ENCODE measurements at regions not wholly inside any gene's neighbourhood (a gene's known extent, or its start where the extent isn't known, plus 50 kb on each side); places are given as distances from the start of the nearest gene placed in this dataset.

DNA sequence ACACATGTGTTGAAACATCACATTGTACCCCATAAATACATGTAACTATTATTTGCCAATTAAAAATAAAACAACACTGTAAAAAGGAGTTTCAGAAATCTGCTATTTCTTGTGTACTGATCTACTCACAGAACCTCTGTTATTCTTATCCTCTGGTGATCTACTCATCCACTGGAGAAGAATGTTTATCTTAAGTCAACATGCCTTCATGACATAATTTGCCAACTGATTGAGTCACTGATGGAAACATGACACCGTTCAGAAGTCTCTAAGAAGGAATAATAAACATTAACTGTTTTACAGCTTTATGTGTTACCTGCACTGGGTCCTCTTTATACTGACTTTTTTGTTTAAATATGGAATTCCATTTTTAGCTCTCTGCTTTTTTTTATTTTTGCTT is 555.2 kb downstream of the DCDC2C start:
- TF ChIP-seq EZH2 (IDR thresholded peaks at IDR 0.05; ENCODE audit: insufficient read depth, poor library complexity, severe bottlenecking) (no peak), EZH2phosphoT487 (IDR thresholded peaks at IDR 0.05; ENCODE audit: insufficient read depth, low read depth) (no peak)
- Histone ChIP-seq H2AFZ (no peak overlapping the region), H3K9ac (no peak overlapping the region), H3K79me2 (ENCODE audit: insufficient read depth) (no peaks in the 10 kb centered on the region), H3K36me3 (ENCODE audit: low read depth) (no peaks in the 10 kb centered on the region), H3K9me2 (ENCODE audit: insufficient read depth) (no peaks in the 10 kb centered on the region), H3F3A (ENCODE audit: insufficient read depth) (no peaks in the 10 kb centered on the region), H3K27ac (no peak overlapping the region), H3K4me1 (ENCODE audit: insufficient read depth) (no peaks in the 10 kb centered on the region), H3K9me3 (ENCODE audit: low read depth) (no peaks in the 10 kb centered on the region), H3K27me3 (replicated peaks; ENCODE audit: insufficient read depth) (no peaks in the 10 kb centered on the region), H4K20me1 (ENCODE audit: insufficient read depth) (no peaks in the 10 kb centered on the region), H3K4me3 (no peak overlapping the region), H3K4me2 (ENCODE audit: unreplicated experiment) (no peak overlapping the region)
- DNase-seq = no peak
- 2 to 4% methylated on average over 1 of the region's 1 CpG for WGBS, 2 experiments (ENCODE audit: low coverage in 1 of 2, low lambda C conversion rate in 2 of 2, missing lambda C conversion rate in 2 of 2)
- in situ Hi-C loops (cut with MboI) = no loop called here

DNA sequence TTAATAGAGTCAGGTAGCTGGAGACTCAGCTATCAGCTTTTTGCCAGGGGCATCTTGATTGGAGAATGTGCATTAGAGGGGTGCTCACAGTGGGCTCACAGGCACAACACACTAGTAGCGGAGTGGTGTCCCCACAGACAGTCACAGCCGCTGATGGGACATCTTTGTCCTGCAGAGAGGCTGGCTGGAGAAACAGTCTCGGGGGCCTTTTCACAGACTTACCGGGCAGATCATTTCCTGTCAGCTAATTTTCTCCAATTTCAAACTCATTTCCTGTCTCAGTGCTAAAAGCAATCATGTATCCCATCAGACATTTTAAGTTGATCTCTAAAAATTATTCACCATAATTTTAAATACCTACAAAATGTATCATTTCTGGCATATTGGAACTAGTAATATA is 562.6 kb downstream of the DCDC2C start:
- no peak for TF ChIP-seq EZH2 (IDR thresholded peaks at IDR 0.05; ENCODE audit: insufficient read depth, poor library complexity, severe bottlenecking)
- TF ChIP-seq EZH2phosphoT487 (IDR thresholded peaks at IDR 0.05; ENCODE audit: insufficient read depth, low read depth) = no peak
- no peak overlapping the region for H3K4me3 ChIP-seq
- WGBS, 2 experiments (ENCODE audit: low coverage in 1 of 2, low lambda C conversion rate in 2 of 2, missing lambda C conversion rate in 2 of 2) = 16 to 18% methylated on average over 4 of the region's 4 CpGs
- H3K9me3 ChIP-seq (ENCODE audit: low read depth) = no peaks in the 10 kb centered on the region
- no peaks in the 10 kb centered on the region for H3K9me2 ChIP-seq (ENCODE audit: insufficient read depth)
- H3K79me2 ChIP-seq (ENCODE audit: insufficient read depth) = no peaks in the 10 kb centered on the region
- H3K36me3 ChIP-seq (ENCODE audit: low read depth) = no peaks in the 10 kb centered on the region
- no peaks in the 10 kb centered on the region for H3K4me1 ChIP-seq (ENCODE audit: insufficient read depth)
- DNase-seq = no peak
- in situ Hi-C loops (cut with MboI) = no loop called here
- no peak overlapping the region for H3K9ac ChIP-seq
- no peaks in the 10 kb centered on the region for H3K27me3 ChIP-seq (replicated peaks; ENCODE audit: insufficient read depth)
- H3K27ac ChIP-seq = no peak overlapping the region
- H2AFZ ChIP-seq = no peak overlapping the region
- H4K20me1 ChIP-seq (ENCODE audit: insufficient read depth) = no peaks in the 10 kb centered on the region
- no peaks in the 10 kb centered on the region for H3F3A ChIP-seq (ENCODE audit: insufficient read depth)
- no peak overlapping the region for H3K4me2 ChIP-seq (ENCODE audit: unreplicated experiment)

- WGBS, 2 experiments (ENCODE audit: low coverage in 1 of 2, low lambda C conversion rate in 2 of 2, missing lambda C conversion rate in 2 of 2) = 30 to 43% methylated on average over 2 of the region's 2 CpGs
- no peaks in the 10 kb centered on the region for H3K9me2 ChIP-seq (ENCODE audit: insufficient read depth)
- no peaks in the 10 kb centered on the region for H3K4me1 ChIP-seq (ENCODE audit: insufficient read depth)
- in situ Hi-C loops (cut with MboI) = no loop called here
- no peaks in the 10 kb centered on the region for H3K79me2 ChIP-seq (ENCODE audit: insufficient read depth)
- no peaks in the 10 kb centered on the region for H4K20me1 ChIP-seq (ENCODE audit: insufficient read depth)
- H3K4me3 ChIP-seq = no peak overlapping the region
- no peak for DNase-seq
- no peak overlapping the region for H3K27ac ChIP-seq
- H3K9ac ChIP-seq = no peak overlapping the region
- H3K36me3 ChIP-seq (ENCODE audit: low read depth) = no peaks in the 10 kb centered on the region
- no peak overlapping the region for H3K4me2 ChIP-seq (ENCODE audit: unreplicated experiment)
- H3F3A ChIP-seq (ENCODE audit: insufficient read depth) = no peaks in the 10 kb centered on the region
- no peaks in the 10 kb centered on the region for H3K9me3 ChIP-seq (ENCODE audit: low read depth)
- no peak overlapping the region for H2AFZ ChIP-seq
- TF ChIP-seq EZH2 (IDR thresholded peaks at IDR 0.05; ENCODE audit: insufficient read depth, poor library complexity, severe bottlenecking) (no peak), EZH2phosphoT487 (IDR thresholded peaks at IDR 0.05; ENCODE audit: insufficient read depth, low read depth) (no peak)
- no peaks in the 10 kb centered on the region for H3K27me3 ChIP-seq (replicated peaks; ENCODE audit: insufficient read depth)
These were observed 566.5 kb downstream of the DCDC2C start for GRCh38 chr2:4269885-4270284.

- no peak for TF ChIP-seq EZH2phosphoT487 (IDR thresholded peaks at IDR 0.05; ENCODE audit: insufficient read depth, low read depth)
- TF ChIP-seq EZH2 (IDR thresholded peaks at IDR 0.05; ENCODE audit: insufficient read depth, poor library complexity, severe bottlenecking) = no peak
- 26 to 36% methylated on average over 12 to 13 of the region's 13 CpGs for WGBS, 2 experiments (ENCODE audit: low coverage in 1 of 2, low lambda C conversion rate in 2 of 2, missing lambda C conversion rate in 2 of 2)
- H4K20me1 ChIP-seq (ENCODE audit: insufficient read depth) = no peaks in the 10 kb centered on the region
- no peak overlapping the region for H2AFZ ChIP-seq
- no peaks in the 10 kb centered on the region for H3K4me1 ChIP-seq (ENCODE audit: insufficient read depth)
- no peak overlapping the region for H3K27ac ChIP-seq
- no peak overlapping the region for H3K4me3 ChIP-seq
- H3K4me2 ChIP-seq (ENCODE audit: unreplicated experiment) = no peak overlapping the region
- no peaks in the 10 kb centered on the region for H3K27me3 ChIP-seq (replicated peaks; ENCODE audit: insufficient read depth)
- in situ Hi-C loops (cut with MboI) = no loop called here
- no peak for DNase-seq
- no peaks in the 10 kb centered on the region for H3K9me2 ChIP-seq (ENCODE audit: insufficient read depth)
- no peaks in the 10 kb centered on the region for H3K79me2 ChIP-seq (ENCODE audit: insufficient read depth)
- no peak overlapping the region for H3K9ac ChIP-seq
- H3F3A ChIP-seq (ENCODE audit: insufficient read depth) = no peaks in the 10 kb centered on the region
- H3K36me3 ChIP-seq (ENCODE audit: low read depth) = no peaks in the 10 kb centered on the region
- H3K9me3 ChIP-seq (ENCODE audit: low read depth) = no peaks in the 10 kb centered on the region
These were observed 569.0 kb downstream of the DCDC2C start for GRCh38 chr2:4272261-4272858.

DNA sequence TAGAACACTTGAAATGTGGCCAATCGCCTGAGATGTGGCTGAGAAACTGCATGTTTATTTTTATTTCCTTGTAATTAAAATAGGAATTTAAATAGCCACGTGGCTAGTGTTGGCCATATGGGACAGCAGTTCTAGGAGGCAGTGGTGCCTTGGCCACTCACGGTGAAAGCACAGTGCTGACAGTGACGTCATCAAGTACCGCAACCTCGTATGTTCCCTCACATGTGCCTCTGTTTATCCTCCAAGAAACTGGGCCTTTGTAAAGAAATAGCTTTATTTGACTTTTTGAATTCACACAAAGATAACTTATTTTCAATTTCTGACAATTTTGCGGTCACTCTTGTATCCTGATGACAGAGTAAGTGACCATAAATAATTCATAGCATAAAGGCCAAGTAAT is 575.0 kb downstream of the DCDC2C start:
- Histone ChIP-seq H3K4me3 (no peak overlapping the region), H3K9me3 (ENCODE audit: low read depth) (no peaks in the 10 kb centered on the region), H3K4me1 (ENCODE audit: insufficient read depth) (no peaks in the 10 kb centered on the region), H3F3A (ENCODE audit: insufficient read depth) (no peaks in the 10 kb centered on the region), H3K79me2 (ENCODE audit: insufficient read depth) (no peaks in the 10 kb centered on the region), H3K4me2 (ENCODE audit: unreplicated experiment) (no peak overlapping the region), H2AFZ (no peak overlapping the region), H3K36me3 (ENCODE audit: low read depth) (no peaks in the 10 kb centered on the region), H3K9me2 (ENCODE audit: insufficient read depth) (no peaks in the 10 kb centered on the region), H3K9ac (no peak overlapping the region), H4K20me1 (ENCODE audit: insufficient read depth) (no peaks in the 10 kb centered on the region), H3K27ac (no peak overlapping the region), H3K27me3 (replicated peaks; ENCODE audit: insufficient read depth) (no peaks in the 10 kb centered on the region)
- WGBS, 2 experiments (ENCODE audit: low coverage in 1 of 2, low lambda C conversion rate in 2 of 2, missing lambda C conversion rate in 2 of 2) = 35 to 36% methylated on average over 7 of the region's 7 CpGs
- in situ Hi-C loops (cut with MboI) = no loop called here
- TF ChIP-seq EZH2phosphoT487 (IDR thresholded peaks at IDR 0.05; ENCODE audit: insufficient read depth, low read depth) (no peak), EZH2 (IDR thresholded peaks at IDR 0.05; ENCODE audit: insufficient read depth, poor library complexity, severe bottlenecking) (no peak)
- DNase-seq = no peak

All from GM23248 (cell line).